Frontal cortex (tissue), 3 donors: ENCODE measurements at regions not wholly inside any gene's neighbourhood (a gene's known extent, or its start where the extent isn't known, plus 50 kb on each side); places are given as distances from the start of the nearest gene placed in this dataset.
"Not testable (repeated sequence)": the region's sequence is repeated elsewhere in the genome, so short reads cannot be mapped to it uniquely, and the experiment has no call there.

Experiments
- DNase-seq, 2 donors: peaks; one replicate each; pipeline ENCODE4 v3.0.0; 2012; ENCODE audit warnings: low spot score in 2 of 2
- FAIRE-seq: peaks from 2 replicates; lab custom pipeline; 2012; peaks lifted over from hg19 to GRCh38; lab: Jason Lieb, UNC
- donor health status: control.
- donor health status: control.
- donor health status: control.

GRCh38 chrY:16715278-16715677 lies 1164.7 kb downstream of the CDY2B start:
- DNase-seq (no peak), FAIRE-seq (no peak)

GRCh38 chrY:16673102-16673787 lies 1206.8 kb downstream of the CDY2B start:
- no peak for DNase-seq
- no peak for FAIRE-seq

- FAIRE-seq, result no peak
- no peak for DNase-seq
Measured at GRCh38 chrY:16668402-16668801, 1211.6 kb downstream of the CDY2B start.

GRCh38 chrY:16662741-16663140 lies 1217.3 kb downstream of the CDY2B start:
- no peak for FAIRE-seq
- no peak for DNase-seq

- no peak for FAIRE-seq
- no peak for DNase-seq
Measured at GRCh38 chrY:16659340-16659739, 1220.7 kb downstream of the CDY2B start.

- FAIRE-seq, result no peak
- no peak for DNase-seq
Measured at GRCh38 chrY:16653971-16654370, 1226.0 kb downstream of the CDY2B start.

- no peak for FAIRE-seq
- DNase-seq, result no peak
Measured at GRCh38 chrY:16645991-16646390, 1234.0 kb downstream of the CDY2B start.

GRCh38 chrY:16645449-16645848 lies 1234.6 kb downstream of the CDY2B start:
- FAIRE-seq (no peak), DNase-seq (no peak)

GRCh38 chrY:16644270-16644800 lies 1235.7 kb downstream of the CDY2B start:
- DNase-seq, result no peak
- no peak for FAIRE-seq

GRCh38 chrY:16639777-16640176 lies 1240.2 kb downstream of the CDY2B start:
- FAIRE-seq, result no peak
- peak in 1 of 2 donors; percentile 0 for DNase-seq

GRCh38 chrY:16638743-16639142 lies 1241.3 kb downstream of the CDY2B start:
- not testable (repeated sequence) for FAIRE-seq, DNase-seq

GRCh38 chrY:16636254-16636653 lies 1243.8 kb downstream of the CDY2B start:
- FAIRE-seq (no peak), DNase-seq (no peak)

- DNase-seq, result no peak
- FAIRE-seq, result no peak
Measured at GRCh38 chrY:16629146-16629545, 1250.9 kb downstream of the CDY2B start.

- FAIRE-seq, result no peak
Measured at GRCh38 chrY:16627122-16627521, 1252.9 kb downstream of the CDY2B start.

GRCh38 chrY:16616201-16616975 lies 1263.6 kb downstream of the CDY2B start:
- DNase-seq (no peak), FAIRE-seq (no peak)

More at GRCh38 chrY:16627122-16627521, 1252.9 kb downstream of the CDY2B start:
- DNase-seq, result no peak

- DNase-seq (no peak), FAIRE-seq (no peak)
Measured at GRCh38 chrY:16608679-16609078, 1271.3 kb downstream of the CDY2B start.

GRCh38 chrY:16602146-16602545 lies 1277.9 kb downstream of the CDY2B start:
- DNase-seq (no peak), FAIRE-seq (no peak)

- FAIRE-seq (no peak), DNase-seq (no peak)
Measured at GRCh38 chrY:16601626-16602025, 1278.4 kb downstream of the CDY2B start.

- FAIRE-seq, result no peak
- no peak for DNase-seq
Measured at GRCh38 chrY:16572061-16572460, 1308.0 kb downstream of the CDY2B start.

- FAIRE-seq (no peak), DNase-seq (no peak)
Measured at GRCh38 chrY:16562491-16562890, 1317.5 kb downstream of the CDY2B start.

GRCh38 chrY:16522021-16522420 lies 1358.0 kb downstream of the CDY2B start:
- FAIRE-seq (no peak), DNase-seq (no peak)
